ENCODE measurements at regions not wholly inside any gene's neighbourhood (a gene's known extent, or its start where the extent isn't known, plus 50 kb on each side); places are given as distances from the start of the nearest gene placed in this dataset.
"Not testable (repeated sequence)": the region's sequence is repeated elsewhere in the genome, so short reads cannot be mapped to it uniquely, and the experiment has no call there.

DNA sequence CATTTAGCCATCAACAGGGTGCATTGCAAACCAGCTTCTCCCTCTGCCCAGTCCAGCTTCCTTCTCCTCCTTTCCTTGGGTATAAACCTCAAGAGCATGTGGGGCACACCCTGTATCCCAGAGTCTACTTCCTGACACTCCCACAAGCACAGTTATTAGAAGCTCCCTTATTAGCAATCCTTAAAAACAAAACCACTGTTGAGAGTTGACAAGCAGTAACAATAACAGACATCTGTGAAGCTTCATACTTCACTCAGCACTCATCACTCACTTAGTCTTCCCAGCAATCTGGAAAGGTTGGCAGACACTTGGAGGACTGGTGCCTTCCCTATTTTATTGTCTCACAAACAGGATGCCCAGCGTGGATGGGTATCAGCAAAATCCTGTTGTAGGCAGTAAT is 155.5 kb upstream of the PROK2 start:
- ChIA-PET POLR2A (no interaction called here), CTCF (interaction anchor here (1.1 to 3.7 kb wide), 4 partner anchors 10 to 881 kb away, joined by 3 to 11 read pairs (median 6); no protein-coding TSS in a partner anchor)
- H3K4me1 ChIP-seq, result no peaks in the 10 kb centered on the region
- no peak overlapping the region for H3K4me3 ChIP-seq
- DNase-seq (ENCODE audit: low read depth in 1 of 2, low spot score in 1 of 2) (no peak), FAIRE-seq (no peak), ATAC-seq (no peak)
- H3K9me3 ChIP-seq, result 0 out of 3 replicates have a peak, but pooled peaks cover 4% of the 10 kb centered on the region
- no peak overlapping the region for H3K4me2 ChIP-seq
- TF ChIP-seq RARB (CRISPR knock-in tag; IDR thresholded peaks at IDR 0.05) (no peak), EHMT2 (IDR thresholded peaks at IDR 0.05; ENCODE audit: low read depth) (no peak), ZNF302 (CRISPR knock-in tag; IDR thresholded peaks at IDR 0.05) (no peak), EP300 (IDR thresholded peaks at IDR 0.05) (no peak), POLR2A (IDR thresholded peaks at IDR 0.05; ENCODE audit: low read length) (no peak), SMC3 (IDR thresholded peaks at IDR 0.05) (no peak)
- WGBS (ENCODE audit: missing lambda C conversion rate), result 5% methylated on average over 1 of the region's 1 CpG
- no peak overlapping the region for H3K27ac ChIP-seq

- H3K4me2 ChIP-seq; H3K4me3 ChIP-seq; DNase-seq (ENCODE audit: low read depth in 1 of 2, low spot score in 1 of 2); H3K27ac ChIP-seq; H3K4me1 ChIP-seq; ATAC-seq; FAIRE-seq; H3K9me3 ChIP-seq; POLR2A ChIA-PET: not testable (repeated sequence)
- CTCF ChIA-PET, result interaction anchor here (1.1 kb wide), 1 partner anchor 18 kb away, joined by 3 read pairs; no protein-coding TSS in a partner anchor
- WGBS (ENCODE audit: missing lambda C conversion rate), result 6% methylated on average over 3 of the region's 3 CpGs
These were observed 153.1 kb upstream of the PROK2 start for GRCh38 chr3:71938081-71938480.

GRCh38 chr3:71936681-71937080 is 151.7 kb upstream of the PROK2 start:
- no peak for FAIRE-seq
- Histone ChIP-seq H3K27ac (no peak overlapping the region), H3K4me1 (no peaks in the 10 kb centered on the region), H3K9me3 (no peaks in the 10 kb centered on the region), H3K4me2 (no peak overlapping the region), H3K4me3 (no peak overlapping the region)
- TF ChIP-seq CHD2 (IDR thresholded peaks at IDR 0.05; ENCODE audit: low read length, partially characterized antibody) (no peak), MAZ (IDR thresholded peaks at IDR 0.05; ENCODE audit: borderline replicate concordance, low read depth, low read length) (no peak), NPAS2 (CRISPR knock-in tag; IDR thresholded peaks at IDR 0.05; ENCODE audit: borderline replicate concordance) (no peak), RFX5 (IDR thresholded peaks at IDR 0.05) (no peak), JUNB (IDR thresholded peaks at IDR 0.05) (no peak), HOXB5 (CRISPR knock-in tag; IDR thresholded peaks at IDR 0.05) (no peak), NR3C1 (IDR thresholded peaks at IDR 0.05) (no peak)
- TF ChIP-seq, protein P1, sequence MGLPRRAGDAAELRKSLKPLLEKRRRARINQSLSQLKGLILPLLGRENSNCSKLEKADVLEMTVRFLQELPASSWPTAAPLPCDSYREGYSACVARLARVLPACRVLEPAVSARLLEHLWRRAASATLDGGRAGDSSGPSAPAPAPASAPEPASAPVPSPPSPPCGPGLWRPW (IDR thresholded peaks at IDR 0.05), result no peak
- TF ChIP-seq, protein P2, sequence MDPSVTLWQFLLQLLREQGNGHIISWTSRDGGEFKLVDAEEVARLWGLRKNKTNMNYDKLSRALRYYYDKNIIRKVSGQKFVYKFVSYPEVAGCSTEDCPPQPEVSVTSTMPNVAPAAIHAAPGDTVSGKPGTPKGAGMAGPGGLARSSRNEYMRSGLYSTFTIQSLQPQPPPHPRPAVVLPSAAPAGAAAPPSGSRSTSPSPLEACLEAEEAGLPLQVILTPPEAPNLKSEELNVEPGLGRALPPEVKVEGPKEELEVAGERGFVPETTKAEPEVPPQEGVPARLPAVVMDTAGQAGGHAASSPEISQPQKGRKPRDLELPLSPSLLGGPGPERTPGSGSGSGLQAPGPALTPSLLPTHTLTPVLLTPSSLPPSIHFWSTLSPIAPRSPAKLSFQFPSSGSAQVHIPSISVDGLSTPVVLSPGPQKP (IDR thresholded peaks at IDR 0.05; ENCODE audit: low read depth, low read length), result no peak
- TF ChIP-seq, protein P3, sequence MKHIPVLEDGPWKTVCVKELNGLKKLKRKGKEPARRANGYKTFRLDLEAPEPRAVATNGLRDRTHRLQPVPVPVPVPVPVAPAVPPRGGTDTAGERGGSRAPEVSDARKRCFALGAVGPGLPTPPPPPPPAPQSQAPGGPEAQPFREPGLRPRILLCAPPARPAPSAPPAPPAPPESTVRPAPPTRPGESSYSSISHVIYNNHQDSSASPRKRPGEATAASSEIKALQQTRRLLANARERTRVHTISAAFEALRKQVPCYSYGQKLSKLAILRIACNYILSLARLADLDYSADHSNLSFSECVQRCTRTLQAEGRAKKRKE (CRISPR knock-in tag; IDR thresholded peaks at IDR 0.05; ENCODE audit: low read depth), result no peak
- ChIA-PET POLR2A (no interaction called here), CTCF (interaction anchor here (1.0 kb wide), 1 partner anchor 885 kb away, joined by 3 read pairs; no protein-coding TSS in a partner anchor)
- no peak for ATAC-seq
- 62% methylated on average over 8 of the region's 8 CpGs for WGBS (ENCODE audit: missing lambda C conversion rate)
- DNase-seq (ENCODE audit: low read depth in 1 of 2, low spot score in 1 of 2), result no peak

- no peak for ATAC-seq
- TF ChIP-seq HEYL (CRISPR knock-in tag; IDR thresholded peaks at IDR 0.05) (no peak), RARB (CRISPR knock-in tag; IDR thresholded peaks at IDR 0.05) (no peak), MAZ (IDR thresholded peaks at IDR 0.05; ENCODE audit: borderline replicate concordance, low read depth, low read length) (no peak)
- TF ChIP-seq, protein P4, sequence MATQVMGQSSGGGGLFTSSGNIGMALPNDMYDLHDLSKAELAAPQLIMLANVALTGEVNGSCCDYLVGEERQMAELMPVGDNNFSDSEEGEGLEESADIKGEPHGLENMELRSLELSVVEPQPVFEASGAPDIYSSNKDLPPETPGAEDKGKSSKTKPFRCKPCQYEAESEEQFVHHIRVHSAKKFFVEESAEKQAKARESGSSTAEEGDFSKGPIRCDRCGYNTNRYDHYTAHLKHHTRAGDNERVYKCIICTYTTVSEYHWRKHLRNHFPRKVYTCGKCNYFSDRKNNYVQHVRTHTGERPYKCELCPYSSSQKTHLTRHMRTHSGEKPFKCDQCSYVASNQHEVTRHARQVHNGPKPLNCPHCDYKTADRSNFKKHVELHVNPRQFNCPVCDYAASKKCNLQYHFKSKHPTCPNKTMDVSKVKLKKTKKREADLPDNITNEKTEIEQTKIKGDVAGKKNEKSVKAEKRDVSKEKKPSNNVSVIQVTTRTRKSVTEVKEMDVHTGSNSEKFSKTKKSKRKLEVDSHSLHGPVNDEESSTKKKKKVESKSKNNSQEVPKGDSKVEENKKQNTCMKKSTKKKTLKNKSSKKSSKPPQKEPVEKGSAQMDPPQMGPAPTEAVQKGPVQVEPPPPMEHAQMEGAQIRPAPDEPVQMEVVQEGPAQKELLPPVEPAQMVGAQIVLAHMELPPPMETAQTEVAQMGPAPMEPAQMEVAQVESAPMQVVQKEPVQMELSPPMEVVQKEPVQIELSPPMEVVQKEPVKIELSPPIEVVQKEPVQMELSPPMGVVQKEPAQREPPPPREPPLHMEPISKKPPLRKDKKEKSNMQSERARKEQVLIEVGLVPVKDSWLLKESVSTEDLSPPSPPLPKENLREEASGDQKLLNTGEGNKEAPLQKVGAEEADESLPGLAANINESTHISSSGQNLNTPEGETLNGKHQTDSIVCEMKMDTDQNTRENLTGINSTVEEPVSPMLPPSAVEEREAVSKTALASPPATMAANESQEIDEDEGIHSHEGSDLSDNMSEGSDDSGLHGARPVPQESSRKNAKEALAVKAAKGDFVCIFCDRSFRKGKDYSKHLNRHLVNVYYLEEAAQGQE (IDR thresholded peaks at IDR 0.05), result no peak
- DNase-seq (ENCODE audit: low read depth in 1 of 2, low spot score in 1 of 2), result no peak
- H3K27ac ChIP-seq, result no peak overlapping the region
- no peak for FAIRE-seq
- H3K4me2 ChIP-seq, result no peak overlapping the region
- ChIA-PET POLR2A (no interaction called here), CTCF (interaction anchor here (0.8 to 1.3 kb wide), 4 partner anchors 10 to 887 kb away, joined by 3 to 4 read pairs (median 4); no protein-coding TSS in a partner anchor)
- no peaks in the 10 kb centered on the region for H3K4me1 ChIP-seq
- no peaks in the 10 kb centered on the region for H3K9me3 ChIP-seq
- WGBS (ENCODE audit: missing lambda C conversion rate), result 42% methylated on average over 11 of the region's 11 CpGs
- no peak overlapping the region for H3K4me3 ChIP-seq
These were observed 149.7 kb upstream of the PROK2 start for GRCh38 chr3:71934520-71935270.
